Endodermal cell (in vitro differentiated cells): ENCODE measurements at regions not wholly inside any gene's neighbourhood (a gene's known extent, or its start where the extent isn't known, plus 50 kb on each side); places are given as distances from the start of the nearest gene placed in this dataset.

ENCODE experiments used
- DNase-seq: peaks from one replicate; pipeline ENCODE4 v3.0.0-alpha.2; 2017
- H3K27ac ChIP-seq: 2 replicates; pipeline ENCODE4 v1.5.1; 2013; ENCODE audit warnings: mild to moderate bottlenecking, low read depth, low read length, moderate library complexity
- H3K27me3 ChIP-seq: 2 replicates; pipeline ENCODE4 v1.6.1; 2013; ENCODE audit warnings: mild to moderate bottlenecking, low read length, moderate library complexity; ENCODE audit not compliant: insufficient read depth, control insufficient read depth, poor library complexity, severe bottlenecking
- H3K36me3 ChIP-seq: 2 replicates; pipeline ENCODE4 v1.7.0; 2013; ENCODE audit warnings: mild to moderate bottlenecking, low read length, moderate library complexity; ENCODE audit not compliant: control insufficient read depth, insufficient read depth
- H3K4me1 ChIP-seq: one replicate; pipeline ENCODE4 v1.7.0; 2013; ENCODE audit warnings: low read length; ENCODE audit not compliant: control insufficient read depth, insufficient read depth
- H3K4me3 ChIP-seq: 2 replicates; pipeline ENCODE4 v1.5.1; 2013; ENCODE audit warnings: mild to moderate bottlenecking, low read length, moderate library complexity
- H3K9ac ChIP-seq: 2 replicates; pipeline ENCODE4 v1.6.1; 2013; ENCODE audit warnings: mild to moderate bottlenecking, low read length, moderate library complexity; ENCODE audit not compliant: poor library complexity, severe bottlenecking; ENCODE audit errors: extremely low read depth
- H3K9me3 ChIP-seq: 2 replicates; pipeline ENCODE4 v1.6.1; 2013; ENCODE audit warnings: mild to moderate bottlenecking, low read length, moderate library complexity; ENCODE audit not compliant: control insufficient read depth
- H3K27ac Mint-ChIP-seq: 2 replicates; pipeline ENCODE4 v1.8.0; 2020; ENCODE audit warnings: mixed read lengths
- H3K27me3 Mint-ChIP-seq: 2 replicates; pipeline ENCODE4 v1.8.0; 2021; ENCODE audit warnings: mild to moderate bottlenecking, mixed read lengths; ENCODE audit not compliant: insufficient read depth
- H3K36me3 Mint-ChIP-seq: 2 replicates; pipeline ENCODE4 v1.8.0; 2020; ENCODE audit warnings: low read depth, mixed read lengths
- H3K4me1 Mint-ChIP-seq: 2 replicates; pipeline ENCODE4 v1.8.0; 2020; ENCODE audit warnings: mixed read lengths
- H3K4me3 Mint-ChIP-seq: 2 replicates; pipeline ENCODE4 v1.8.0; 2020; ENCODE audit warnings: mild to moderate bottlenecking, moderate library complexity, mixed read lengths
- H3K9me3 Mint-ChIP-seq: 2 replicates; pipeline ENCODE4 v1.8.0; 2020; ENCODE audit warnings: mild to moderate bottlenecking, mixed read lengths
- WGBS, 2 experiments: methylation state at CpG; one replicate each; pipeline versions ENCODE4 v1.1.5 to v1.1.7; 2013; ENCODE audit warnings: missing lambda C conversion rate in 2 of 2, mixed read lengths in 1 of 2; ENCODE audit not compliant: insufficient coverage in 1 of 2, insufficient read length in 1 of 2; 5-methylcytosine and 5-hydroxymethylcytosine counted together
- TF ChIP-seq, protein P1 (sequence below): fragments of 200-600 bp; sonication (generic); conservative IDR thresholded peaks from 2 replicates; pipeline ENCODE4 v1.5.0; 2021; ENCODE audit warnings: antibody characterized with exemption, mild to moderate bottlenecking

GRCh38 chr5:129177451-129177850 is 82.9 kb downstream of the ISOC1 start:
- Histone ChIP-seq H3K4me3 (peak overlapping the region; percentile 57), H3K9me3 (peaks cover 12% of the 10 kb centered on the region), H3K27me3 (no peaks in the 10 kb centered on the region), H3K9ac (no peak overlapping the region), H3K4me1 (peaks cover 11% of the 10 kb centered on the region), H3K36me3 (no peaks in the 10 kb centered on the region), H3K27ac (no peak overlapping the region)
- TF ChIP-seq, protein P1, sequence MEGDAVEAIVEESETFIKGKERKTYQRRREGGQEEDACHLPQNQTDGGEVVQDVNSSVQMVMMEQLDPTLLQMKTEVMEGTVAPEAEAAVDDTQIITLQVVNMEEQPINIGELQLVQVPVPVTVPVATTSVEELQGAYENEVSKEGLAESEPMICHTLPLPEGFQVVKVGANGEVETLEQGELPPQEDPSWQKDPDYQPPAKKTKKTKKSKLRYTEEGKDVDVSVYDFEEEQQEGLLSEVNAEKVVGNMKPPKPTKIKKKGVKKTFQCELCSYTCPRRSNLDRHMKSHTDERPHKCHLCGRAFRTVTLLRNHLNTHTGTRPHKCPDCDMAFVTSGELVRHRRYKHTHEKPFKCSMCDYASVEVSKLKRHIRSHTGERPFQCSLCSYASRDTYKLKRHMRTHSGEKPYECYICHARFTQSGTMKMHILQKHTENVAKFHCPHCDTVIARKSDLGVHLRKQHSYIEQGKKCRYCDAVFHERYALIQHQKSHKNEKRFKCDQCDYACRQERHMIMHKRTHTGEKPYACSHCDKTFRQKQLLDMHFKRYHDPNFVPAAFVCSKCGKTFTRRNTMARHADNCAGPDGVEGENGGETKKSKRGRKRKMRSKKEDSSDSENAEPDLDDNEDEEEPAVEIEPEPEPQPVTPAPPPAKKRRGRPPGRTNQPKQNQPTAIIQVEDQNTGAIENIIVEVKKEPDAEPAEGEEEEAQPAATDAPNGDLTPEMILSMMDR, result no peak
- DNase-seq, result peak; percentile 57
- no peaks in the 10 kb centered on the region for H3K27me3 Mint-ChIP-seq
- no peak overlapping the region for H3K27ac Mint-ChIP-seq
- H3K4me3 Mint-ChIP-seq, result no peak overlapping the region
- H3K9me3 Mint-ChIP-seq, result peaks cover 17% of the 10 kb centered on the region
- H3K36me3 Mint-ChIP-seq, result peaks cover 2% of the 10 kb centered on the region
- H3K4me1 Mint-ChIP-seq, result peaks cover 22% of the 10 kb centered on the region

- peaks cover 7% of the 10 kb centered on the region for H3K27me3 Mint-ChIP-seq
- no peak overlapping the region for H3K4me3 Mint-ChIP-seq
- Histone ChIP-seq H3K9me3 (peaks cover 7% of the 10 kb centered on the region), H3K27me3 (no peaks in the 10 kb centered on the region), H3K4me3 (no peak overlapping the region), H3K27ac (no peak overlapping the region), H3K36me3 (no peaks in the 10 kb centered on the region), H3K9ac (no peak overlapping the region), H3K4me1 (no peaks in the 10 kb centered on the region)
- H3K4me1 Mint-ChIP-seq, result peaks cover 5% of the 10 kb centered on the region
- 79 to 88% methylated on average over 2 of the region's 3 CpGs for WGBS, 2 experiments
- TF ChIP-seq, protein P1, result no peak
- H3K27ac Mint-ChIP-seq, result no peak overlapping the region
- DNase-seq, result no peak
- no peaks in the 10 kb centered on the region for H3K36me3 Mint-ChIP-seq
- peaks cover 5% of the 10 kb centered on the region for H3K9me3 Mint-ChIP-seq
Observed at GRCh38 chr5:129199308-129199707, 104.8 kb downstream of the ISOC1 start.

GRCh38 chr5:129204525-129204924 is 110.0 kb downstream of the ISOC1 start:
- H3K4me3 Mint-ChIP-seq, result no peak overlapping the region
- 90% methylated on average over 1 of the region's 1 CpG; no CpG with 5 or more reads in 1 of the 2 experiments for WGBS, 2 experiments
- TF ChIP-seq, protein P1, result no peak
- Histone ChIP-seq H3K9ac (no peak overlapping the region), H3K9me3 (no peaks in the 10 kb centered on the region), H3K27ac (no peak overlapping the region), H3K27me3 (no peaks in the 10 kb centered on the region), H3K4me3 (no peak overlapping the region), H3K36me3 (no peaks in the 10 kb centered on the region), H3K4me1 (peaks cover 5% of the 10 kb centered on the region)
- no peaks in the 10 kb centered on the region for H3K27me3 Mint-ChIP-seq
- H3K9me3 Mint-ChIP-seq, result no peaks in the 10 kb centered on the region
- peaks cover 9% of the 10 kb centered on the region for H3K4me1 Mint-ChIP-seq
- DNase-seq, result no peak
- peak overlapping the region; percentile 12 for H3K27ac Mint-ChIP-seq
- no peaks in the 10 kb centered on the region for H3K36me3 Mint-ChIP-seq
